Stimulated activated CD4-positive, alpha-beta T cell treated with anti-CD3 and anti-CD28 coated beads, TNF-alpha, amount 100 ng/mL, for 48 hours (primary cell): ENCODE measurements at regions not wholly inside any gene's neighbourhood (a gene's known extent, or its start where the extent isn't known, plus 50 kb on each side); places are given as distances from the start of the nearest gene placed in this dataset.
"Not testable (repeated sequence)": the region's sequence is repeated elsewhere in the genome, so short reads cannot be mapped to it uniquely, and the experiment has no call there.

Experiments used
- DNase-seq, 3 donors: peaks; one replicate each; pipeline ENCODE4 v3.0.0-alpha.2; 2020; ENCODE audit warnings: low read depth in 3 of 3

DNA sequence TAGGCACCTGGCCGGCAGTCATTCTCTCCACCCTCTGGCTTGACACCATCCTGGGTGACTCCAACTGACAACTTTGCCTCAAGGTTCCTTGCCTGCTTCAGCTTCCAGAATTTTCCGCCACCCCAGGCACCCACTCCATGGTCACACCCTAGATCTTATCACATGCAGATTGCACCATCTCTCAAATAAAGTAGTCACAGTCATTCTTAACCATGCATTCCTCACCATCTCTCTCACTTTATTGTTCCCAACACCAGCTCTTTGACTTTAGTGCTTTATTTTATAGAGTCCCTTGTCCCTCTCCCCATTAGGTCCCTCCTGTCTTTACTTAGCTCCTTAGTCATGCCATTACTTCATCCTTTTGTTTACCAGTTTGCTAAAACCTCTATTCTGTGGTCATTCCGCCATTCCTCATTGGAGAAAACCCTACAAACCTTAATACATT, 351.7 kb downstream of the SPRY2 start:
- no peak for DNase-seq

DNA sequence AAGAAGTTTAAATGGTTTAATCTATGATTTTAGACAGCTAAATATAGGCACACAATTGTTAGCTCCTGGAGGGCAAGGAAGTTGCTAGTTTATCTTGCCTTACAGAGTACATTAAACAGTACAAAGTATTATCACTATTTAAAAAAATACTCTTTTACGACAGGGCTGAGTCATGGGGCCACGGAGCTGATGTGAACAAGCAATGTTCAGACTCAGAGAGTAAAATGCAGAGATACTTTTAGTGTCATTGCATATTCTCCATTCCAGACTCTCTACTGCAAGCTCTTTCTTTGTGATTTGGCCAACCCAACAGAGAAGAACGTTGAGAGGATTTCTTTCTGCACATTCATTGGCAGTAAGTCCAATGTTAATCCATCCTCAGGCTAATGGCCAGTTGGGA, 352.4 kb downstream of the SPRY2 start:
- DNase-seq: no peak

DNA sequence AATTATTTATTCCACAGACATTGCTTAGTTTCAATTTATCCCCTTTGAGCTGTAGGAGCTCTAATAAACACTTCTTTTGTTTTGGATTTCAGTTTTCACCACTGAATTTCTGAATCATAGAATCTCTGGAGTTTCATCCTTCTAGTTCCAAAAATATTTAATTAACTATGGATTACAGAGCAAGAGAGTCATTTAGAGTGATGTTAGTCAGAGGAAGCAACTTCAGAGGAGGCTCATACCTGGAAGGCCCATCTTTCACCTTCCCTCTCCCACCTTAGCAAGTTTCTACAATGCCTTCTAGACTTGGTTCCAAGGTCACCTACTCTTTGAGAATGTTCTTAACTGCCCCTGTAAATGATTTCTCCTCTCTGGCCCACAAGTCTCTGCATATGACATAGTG, 353.2 kb downstream of the SPRY2 start:
- no peak for DNase-seq

DNA sequence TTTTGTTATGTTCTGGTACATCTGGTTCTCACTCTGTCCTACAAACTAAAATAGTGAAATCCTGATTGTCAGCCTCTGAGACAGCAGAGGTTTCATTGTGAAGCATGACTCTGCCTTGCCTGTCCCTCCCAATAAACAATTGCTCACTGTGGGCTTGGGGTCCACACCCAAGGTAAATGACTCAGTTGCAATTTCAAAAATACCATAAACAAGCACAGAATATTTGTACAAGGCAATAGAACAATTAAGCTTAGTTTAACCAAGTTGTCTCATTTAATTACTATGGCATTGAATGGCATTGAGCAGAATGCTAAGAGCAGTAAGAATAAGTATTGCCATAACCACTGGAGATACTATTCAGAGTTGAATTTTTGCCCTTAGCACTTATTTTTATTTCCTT, 353.6 kb downstream of the SPRY2 start:
- no peak for DNase-seq

DNA sequence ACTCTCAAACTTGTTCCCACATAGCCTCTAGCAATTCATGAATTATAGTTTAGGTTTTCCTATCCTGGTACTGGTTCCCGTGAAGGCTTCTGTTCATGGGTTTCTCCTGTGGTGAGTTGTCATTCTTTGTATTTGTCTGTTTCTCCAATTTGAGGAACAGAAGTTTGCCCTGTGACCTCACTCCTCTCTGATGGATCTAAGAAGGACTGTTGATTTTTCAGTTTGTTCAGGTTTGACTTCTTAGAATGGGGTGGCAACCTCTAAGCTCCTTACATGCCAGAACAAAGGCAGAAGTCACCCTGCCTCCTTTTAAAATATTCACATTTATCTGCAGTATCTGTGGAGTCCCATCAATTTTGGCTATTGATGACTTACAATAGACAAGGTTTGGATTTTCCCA, 354.0 kb downstream of the SPRY2 start:
- DNase-seq: no peak

DNA sequence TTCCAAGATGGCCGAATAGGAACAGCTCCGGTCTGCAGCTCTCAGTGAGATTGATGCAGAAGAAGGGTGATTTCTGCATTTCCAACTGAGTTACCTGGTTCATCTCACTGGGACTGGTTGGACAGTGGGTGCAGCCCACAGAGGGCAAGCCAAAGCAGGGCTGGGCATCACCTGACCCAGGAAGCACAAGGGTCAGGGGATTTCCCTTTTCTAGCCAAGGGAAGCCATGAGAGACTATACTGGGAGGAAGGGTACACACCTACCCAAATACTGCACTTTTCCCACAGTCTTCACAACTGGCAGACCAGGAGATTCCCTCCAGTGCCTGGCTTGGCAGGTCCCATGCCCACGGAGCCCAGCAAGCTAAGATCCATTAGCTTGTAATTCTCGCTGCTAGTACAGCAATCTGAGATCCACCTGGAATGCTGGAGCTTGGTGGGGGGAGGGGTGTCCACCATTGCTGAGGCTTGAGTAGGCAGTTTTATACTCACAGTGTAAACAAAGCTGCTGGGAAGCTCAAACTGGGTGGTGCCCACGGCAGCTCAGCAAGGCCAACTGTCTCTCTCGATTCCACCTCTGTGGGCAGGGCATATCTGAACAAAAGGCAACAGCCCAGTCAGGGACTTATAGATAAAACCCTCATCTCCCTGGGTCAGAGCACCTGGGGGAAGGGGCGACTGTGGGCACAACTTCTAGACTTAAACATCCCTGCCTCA, 365.8 kb downstream of the SPRY2 start:
- not testable (repeated sequence) for DNase-seq

DNA sequence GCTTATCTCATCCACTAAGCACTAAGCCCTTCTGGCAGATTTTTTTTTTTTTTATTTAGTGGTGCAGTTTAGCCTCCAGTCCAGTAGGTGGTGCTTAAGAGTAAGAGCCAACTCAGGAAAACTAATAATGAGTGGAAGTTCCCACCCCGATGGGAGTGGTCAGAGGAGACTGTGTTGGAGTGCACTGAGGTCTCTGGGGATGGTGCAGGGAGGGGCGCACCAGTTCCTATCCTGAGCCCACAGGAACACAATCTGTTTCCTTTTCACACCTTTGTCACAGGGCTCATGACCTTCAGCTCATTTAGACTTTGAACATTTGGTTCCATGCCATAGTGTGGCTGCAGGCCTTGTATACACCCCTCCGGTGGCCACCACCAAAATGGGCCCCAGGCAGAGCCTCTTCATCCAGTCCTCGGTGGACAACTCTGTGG, 367.4 kb downstream of the SPRY2 start:
- DNase-seq: no peak

DNA sequence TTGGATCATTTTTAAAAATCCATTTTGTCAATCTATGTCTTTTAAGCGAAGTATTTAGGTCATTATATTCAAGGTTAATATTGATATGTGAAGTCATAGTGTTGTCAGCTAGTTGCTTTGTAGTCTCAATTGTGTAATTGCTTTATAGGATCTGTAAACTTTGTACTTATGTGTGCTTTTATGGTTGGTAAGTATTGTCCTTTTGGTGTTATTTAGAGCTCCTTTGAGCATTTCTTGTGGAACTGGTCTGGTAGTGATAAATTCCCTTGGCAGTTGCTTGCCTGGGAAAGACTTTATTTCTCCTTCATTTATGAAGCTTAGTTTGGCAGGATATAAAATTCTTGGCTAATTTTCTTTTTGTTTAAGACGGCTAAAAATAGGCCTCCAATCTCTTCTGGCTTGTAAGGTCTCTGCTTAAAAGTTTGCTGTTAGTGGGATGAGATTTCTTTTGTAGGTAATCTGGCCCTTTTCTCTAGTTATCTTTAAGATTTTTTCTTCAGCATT, 368.8 kb downstream of the SPRY2 start:
- DNase-seq: no peak

DNA sequence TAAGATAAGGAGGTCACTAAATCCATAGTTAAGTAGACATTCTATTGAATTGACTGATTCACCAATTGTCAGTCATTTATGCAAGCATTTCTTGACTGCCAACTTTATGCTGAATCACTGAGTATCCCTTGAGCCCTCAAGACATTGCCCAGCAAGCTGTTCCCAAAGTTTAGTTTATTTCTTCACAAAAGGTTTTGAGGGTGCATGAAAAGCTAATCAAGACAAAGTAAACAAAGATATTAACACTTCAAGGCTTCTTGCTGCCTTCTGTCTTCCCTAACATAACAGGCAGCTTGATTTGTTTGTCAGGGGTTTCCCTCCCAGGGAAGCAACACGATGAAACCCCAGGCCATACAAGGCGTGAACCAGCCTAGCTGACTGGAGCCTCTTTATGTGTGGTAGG, 374.4 kb downstream of the SPRY2 start:
- DNase-seq: no peak

DNA sequence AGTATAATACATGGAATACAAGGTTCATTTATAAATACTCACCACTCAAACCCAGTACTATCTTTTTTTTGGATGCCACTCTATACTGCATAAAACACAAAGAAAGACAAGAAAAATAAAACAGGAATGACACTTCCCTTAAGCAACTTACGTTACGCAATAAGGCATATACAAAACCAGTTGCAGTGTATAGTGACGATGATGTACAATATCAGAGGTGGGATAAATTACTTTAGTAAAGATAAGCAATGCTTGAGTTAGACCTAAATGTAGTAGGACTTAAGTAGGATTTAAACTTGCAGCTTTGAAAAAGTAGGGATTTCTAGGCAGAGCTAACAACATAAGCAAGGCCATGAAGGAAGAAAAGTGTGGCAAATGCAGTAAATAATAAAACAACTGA, 374.9 kb downstream of the SPRY2 start:
- no peak for DNase-seq

DNA sequence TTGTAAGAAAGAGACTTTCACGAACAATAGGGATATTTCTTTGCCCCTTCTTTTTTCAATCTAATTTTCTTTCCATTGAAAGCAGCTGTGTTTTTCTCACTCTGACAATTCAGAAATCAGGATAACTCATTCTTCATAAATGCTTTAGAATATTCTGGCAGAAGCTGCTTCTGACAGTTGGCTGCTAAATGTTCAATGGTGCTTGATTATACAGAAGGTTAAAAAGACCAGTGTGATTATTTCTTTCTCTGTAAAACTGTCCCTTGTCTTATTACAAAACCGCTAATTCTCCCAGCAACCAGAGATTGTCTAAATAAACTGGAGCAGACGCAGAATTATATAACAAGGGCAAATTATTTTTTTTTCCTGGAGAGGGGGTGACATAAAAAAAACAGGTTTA, 394.4 kb downstream of the SPRY2 start:
- DNase-seq: no peak

DNA sequence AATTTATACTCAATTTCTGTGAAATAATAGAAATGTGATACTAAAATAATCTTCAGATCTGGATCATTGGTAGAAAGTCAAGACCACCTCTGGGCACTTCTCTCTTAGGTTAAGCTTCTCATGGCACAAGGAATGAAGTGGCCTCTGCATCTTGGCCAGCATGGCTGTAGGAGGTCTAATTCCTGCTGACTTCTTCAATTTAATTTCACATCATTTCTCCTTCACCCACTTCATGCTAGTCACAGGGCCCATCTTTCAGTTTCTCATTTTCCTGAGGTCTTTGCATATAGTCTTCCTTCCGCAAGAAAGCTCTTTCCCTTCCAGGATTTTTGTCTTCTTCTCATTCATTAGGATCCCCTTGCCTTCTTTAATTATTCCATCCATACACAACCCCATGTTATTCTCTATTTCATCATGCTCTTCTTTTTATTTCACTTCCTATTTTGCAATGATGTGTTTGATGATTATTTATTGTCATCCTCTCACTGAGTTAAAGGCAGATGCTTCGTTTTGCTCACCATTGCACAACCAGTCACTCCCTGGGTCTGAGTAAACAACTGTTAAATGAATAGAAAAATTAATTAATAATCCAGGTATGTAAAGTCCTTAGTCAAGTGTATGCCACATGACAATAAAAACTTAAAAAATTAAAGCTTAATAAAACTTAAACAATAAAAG, 397.4 kb downstream of the SPRY2 start:
- no peak for DNase-seq

DNA sequence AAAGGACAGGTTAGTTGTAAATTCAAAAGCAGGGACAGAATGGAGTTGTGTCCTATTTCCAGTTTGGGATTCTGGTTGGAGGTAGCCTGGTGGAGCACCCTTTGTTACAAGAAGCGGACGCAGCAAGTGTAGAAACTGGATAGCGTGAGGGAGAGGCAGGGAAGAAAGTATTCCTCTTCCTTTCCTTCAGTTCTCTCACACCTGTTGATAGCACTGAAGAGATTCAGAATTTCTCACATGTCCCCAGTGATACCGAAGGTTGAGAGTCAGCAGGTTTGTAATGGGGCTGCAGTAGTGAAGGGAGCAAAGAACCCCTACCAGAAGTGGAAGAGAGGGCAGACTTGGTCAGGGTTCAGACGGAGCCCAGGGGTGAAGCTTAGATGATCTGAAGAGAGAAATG, 399.2 kb downstream of the SPRY2 start:
- no peak for DNase-seq

DNA sequence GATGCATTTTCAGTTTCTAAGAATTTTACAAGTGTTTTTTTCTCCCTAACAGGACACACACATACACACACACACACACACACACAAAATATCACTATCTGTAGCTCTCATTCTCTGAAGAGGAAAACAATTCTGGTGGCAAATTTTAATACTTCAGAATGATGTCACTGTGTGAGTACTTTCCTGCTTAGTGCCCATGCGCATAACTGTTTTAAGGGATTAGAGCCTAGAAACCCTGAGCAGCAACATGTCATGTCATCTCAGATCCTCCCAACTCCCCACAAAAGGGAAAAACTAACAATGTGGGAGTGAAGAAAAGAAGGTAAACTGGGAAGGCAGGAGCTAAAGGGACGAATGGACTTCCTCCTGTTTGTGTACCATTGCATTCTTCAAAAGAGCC, 401.2 kb downstream of the SPRY2 start:
- DNase-seq: no peak

DNA sequence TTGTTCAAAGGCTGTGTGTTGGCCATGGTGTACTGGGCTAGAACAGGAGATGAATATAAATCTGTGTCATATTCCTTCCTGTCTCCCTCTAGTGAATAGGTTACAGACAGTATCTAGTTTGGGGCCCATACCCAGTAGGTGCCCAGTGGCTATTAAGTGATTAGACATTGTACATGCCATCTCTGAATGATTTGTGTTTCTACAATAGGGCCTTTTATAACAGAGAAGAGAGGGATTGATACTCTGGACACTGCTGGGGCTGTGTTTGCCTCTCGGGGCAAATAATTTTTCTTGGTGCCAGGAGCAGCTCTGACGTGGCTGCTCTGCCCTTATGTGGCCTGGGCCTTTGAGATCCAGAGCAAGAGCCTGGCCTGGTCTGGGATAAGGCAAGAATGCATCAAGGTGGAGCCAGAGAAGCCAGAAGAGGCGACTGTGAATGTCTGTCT, 403.1 kb downstream of the SPRY2 start:
- no peak for DNase-seq

DNA sequence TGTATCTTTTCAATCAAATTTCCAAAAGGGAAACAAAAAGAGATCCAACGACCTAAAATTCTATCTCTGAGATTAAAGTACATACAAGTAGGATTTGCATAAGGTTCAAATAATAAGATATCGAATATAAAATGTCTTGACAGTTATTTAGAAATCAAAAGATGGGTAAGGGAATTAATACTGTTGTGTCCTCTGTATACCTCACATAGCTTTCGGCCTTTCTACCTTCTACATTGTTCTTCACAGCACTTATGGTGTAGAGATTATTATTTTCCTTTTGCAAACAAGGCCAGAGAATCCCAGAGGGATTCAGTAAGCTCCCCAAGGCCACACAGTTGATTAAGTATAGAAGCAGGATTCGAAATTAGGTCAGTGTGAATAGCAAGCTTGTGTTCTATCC, 403.6 kb downstream of the SPRY2 start:
- no peak for DNase-seq

DNA sequence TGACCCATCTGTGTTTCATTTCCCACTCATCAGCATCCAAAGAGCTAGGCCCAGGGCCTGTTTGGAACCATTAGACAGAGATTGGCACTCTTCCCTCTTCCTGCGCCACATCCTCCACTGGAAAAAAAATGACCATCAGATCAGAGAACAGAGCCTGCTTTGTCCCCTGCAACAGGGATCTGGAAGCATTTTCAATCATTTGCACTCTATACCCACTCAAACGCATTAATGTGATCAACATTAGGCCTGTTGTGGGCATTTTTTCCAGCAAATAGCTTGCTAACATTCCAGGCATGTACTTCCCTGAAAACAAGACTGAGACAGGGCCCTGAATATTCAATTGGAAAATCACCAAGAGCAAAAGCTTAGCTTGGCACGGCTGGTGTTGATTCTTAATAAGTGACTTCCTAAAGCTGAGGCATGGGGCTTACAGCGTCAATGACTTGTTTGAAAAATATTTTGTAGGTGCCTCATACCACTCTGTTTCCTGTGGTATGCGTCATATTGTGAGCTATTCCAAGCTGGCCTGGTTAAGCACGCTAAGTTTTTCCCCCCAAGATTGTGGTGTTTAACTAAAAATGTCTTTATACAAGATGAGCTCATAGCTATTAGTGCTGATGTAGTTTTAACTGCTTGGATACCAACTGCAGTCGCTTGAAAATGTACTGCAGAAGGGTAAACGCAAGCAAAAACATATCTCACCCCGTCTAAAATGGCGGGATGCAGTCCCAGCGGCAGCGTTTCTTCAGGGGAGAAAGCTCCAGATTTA, 404.4 kb downstream of the SPRY2 start:
- DNase-seq: no peak

DNA sequence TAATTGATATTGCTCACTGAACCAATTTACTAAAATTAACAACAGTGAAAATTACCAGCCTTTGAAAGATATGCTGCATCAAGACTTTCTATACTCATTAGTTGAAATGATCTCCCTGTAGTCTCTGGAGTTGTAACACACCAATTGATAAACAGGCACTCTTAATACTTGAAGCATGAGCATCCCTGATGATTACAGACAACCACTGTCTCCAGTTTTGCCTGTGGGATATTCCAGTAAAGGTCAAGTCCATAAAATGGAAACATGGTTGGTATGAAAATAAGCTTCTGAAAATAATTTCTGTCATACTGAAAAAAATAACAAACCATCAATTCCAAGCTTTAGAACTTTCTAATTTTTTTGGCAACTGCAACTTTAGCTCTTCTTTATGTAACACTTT, 405.8 kb downstream of the SPRY2 start:
- no peak for DNase-seq

DNA sequence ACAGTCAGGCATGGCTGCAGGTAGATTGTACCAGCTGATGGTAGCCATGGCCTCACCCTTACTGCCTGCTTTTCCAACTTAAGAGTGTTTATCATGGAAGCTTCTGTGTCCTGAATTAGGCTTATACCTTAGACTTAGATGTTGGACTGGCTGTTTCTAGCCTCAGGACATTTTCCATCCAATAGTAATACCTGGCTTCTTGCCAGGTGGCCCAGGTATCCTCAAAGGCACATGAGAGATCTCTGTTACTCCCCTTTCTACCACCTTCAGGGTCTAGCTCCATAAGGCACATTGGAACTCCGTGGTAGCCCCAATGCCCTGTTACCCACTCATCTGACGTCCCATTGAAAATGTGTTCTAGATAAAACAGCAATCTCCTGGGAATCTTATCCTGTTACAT, 407.5 kb downstream of the SPRY2 start:
- no peak for DNase-seq

DNA sequence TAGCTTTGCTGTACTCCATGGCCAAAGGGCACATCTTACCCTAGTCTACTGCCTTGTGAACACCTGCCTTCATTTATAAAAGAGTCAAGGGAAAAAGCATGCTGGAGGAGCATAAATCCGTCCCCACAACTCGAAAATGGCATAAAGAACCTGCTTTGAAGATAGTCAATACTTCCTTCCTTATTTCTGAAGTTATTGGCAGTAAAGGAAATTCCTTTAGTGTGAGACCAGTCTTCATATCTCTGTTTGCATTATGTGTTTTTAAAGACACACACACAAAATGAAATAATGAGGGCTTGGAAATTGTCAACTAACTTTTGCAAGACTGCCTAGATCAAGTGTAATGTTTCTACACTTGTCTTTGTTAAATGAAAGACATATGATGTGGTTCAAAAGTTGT, 408.4 kb downstream of the SPRY2 start:
- DNase-seq: no peak

DNA sequence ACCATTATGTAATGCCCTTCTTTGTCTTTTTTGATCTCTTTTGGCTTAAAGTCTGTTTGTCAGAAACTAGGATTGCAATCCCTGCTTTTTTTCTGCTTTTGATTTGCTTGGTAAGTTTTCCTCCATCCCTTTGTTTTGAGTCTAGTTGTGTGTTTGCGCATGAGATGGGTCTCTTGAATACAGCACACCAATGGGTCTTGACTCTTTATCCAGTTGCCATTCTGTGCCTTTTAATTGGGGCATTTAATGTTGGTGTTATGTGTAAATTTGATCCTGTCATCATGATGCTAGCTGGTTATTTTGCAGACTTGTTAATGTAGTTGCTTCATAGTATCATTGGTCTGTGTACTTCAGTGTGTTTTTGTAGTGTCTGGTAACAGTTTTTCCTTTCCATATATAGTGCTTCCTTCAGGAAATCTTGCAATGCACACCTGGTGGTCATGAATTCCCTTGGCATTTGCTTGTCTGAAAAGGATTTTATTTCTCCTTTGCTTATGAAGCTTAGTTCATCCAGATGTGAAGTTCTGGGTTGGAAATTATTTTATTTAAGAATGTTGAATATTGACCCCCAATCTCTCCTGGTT, 416.9 kb downstream of the SPRY2 start:
- DNase-seq: not testable (repeated sequence)

DNA sequence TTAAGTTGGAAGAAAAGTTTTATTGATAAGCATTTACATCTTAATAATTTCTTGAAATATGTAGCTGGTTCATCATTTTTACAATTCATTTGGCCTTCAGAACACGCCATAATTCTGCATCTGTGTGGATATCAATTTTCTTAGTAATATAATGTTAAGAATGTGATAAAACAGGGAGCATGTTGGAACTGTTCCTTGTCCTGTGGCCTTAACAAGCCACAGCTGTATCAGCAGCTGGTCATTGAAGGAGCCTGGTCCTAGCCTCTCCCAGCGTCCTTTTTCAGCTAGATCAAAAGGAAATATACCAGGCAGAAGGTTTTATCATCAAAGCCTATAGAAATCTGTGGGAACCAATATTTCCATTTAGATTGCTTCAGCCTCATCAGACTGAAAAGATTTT, 421.8 kb downstream of the SPRY2 start:
- DNase-seq: no peak
